DMS114 treated with DMSO at 0.1 percent for 48 hours (cell line): ENCODE measurements at regions not wholly inside any gene's neighbourhood (a gene's known extent, or its start where the extent isn't known, plus 50 kb on each side); places are given as distances from the start of the nearest gene placed in this dataset.

Source experiments
- DNase-seq: peaks from one replicate; lab custom pipeline; 2025; ENCODE audit not compliant: unreplicated experiment; lab: John Stamatoyannopoulos, UW

DNA sequence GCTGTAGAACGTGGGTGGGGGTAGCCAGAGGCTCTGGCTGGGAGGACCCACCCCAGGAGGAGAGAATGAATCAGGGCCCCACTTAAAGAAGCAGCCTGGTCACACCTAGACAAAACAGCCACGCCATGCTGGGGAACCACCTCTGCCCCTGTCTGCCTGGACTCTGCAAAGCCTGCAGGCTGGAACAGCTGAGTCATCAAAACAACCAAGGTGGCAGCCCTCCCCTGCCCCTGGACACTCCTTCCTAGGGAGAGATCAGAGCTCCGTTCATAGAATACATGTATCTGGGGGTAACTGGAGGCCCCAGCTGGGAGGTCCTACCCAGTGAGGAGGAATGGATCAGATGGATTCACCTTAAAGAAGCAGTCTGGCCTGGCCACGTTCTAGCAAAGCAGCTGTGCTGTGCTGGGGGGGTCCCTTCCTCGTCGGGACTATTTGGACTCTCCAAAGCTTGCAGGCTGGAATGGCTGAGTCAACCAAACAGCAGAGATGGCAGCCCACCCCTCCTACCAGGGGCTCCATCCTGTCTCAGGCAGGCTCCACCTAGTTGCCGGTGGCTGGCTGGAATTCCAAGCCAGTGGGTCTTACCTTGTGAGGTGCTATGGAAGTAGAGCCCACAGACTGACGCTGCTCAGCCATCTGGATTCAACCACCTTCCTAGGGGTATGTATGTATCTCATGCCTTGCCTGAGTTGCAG, 50.5 kb upstream of the NT5C1B start:
- no peak for DNase-seq
